GM18858 (cell line): ENCODE measurements at regions not wholly inside any gene's neighbourhood (a gene's known extent, or its start where the extent isn't known, plus 50 kb on each side); places are given as distances from the start of the nearest gene placed in this dataset.

Experiments
- ATAC-seq: cut with Tn5 transposase; IDR thresholded peaks from one replicate; pipeline ENCODE4 v1.9.1; 2021; ENCODE audit not compliant: unreplicated experiment

- ATAC-seq, result no peak
Measured at GRCh38 chr14:71688576-71688975, 243.7 kb upstream of the RGS6 start.

GRCh38 chr14:71690478-71690877 lies 241.8 kb upstream of the RGS6 start:
- no peak for ATAC-seq

- no peak for ATAC-seq
Measured at GRCh38 chr14:71692496-71692895, 239.7 kb upstream of the RGS6 start.

- no peak for ATAC-seq
Measured at GRCh38 chr14:71693381-71693780, 238.8 kb upstream of the RGS6 start.

GRCh38 chr14:71694591-71695530 lies 237.4 kb upstream of the RGS6 start:
- ATAC-seq, result no peak

GRCh38 chr14:71695611-71696350 lies 236.4 kb upstream of the RGS6 start:
- ATAC-seq, result no peak

- ATAC-seq, result no peak
Measured at GRCh38 chr14:71698027-71698426, 234.2 kb upstream of the RGS6 start.

GRCh38 chr14:71698673-71699072 lies 233.6 kb upstream of the RGS6 start:
- no peak for ATAC-seq

GRCh38 chr14:71701990-71702389 lies 230.2 kb upstream of the RGS6 start:
- no peak for ATAC-seq

GRCh38 chr14:71702786-71703185 lies 229.4 kb upstream of the RGS6 start:
- ATAC-seq, result no peak

- ATAC-seq, result no peak
Measured at GRCh38 chr14:71703477-71703876, 228.8 kb upstream of the RGS6 start.

- ATAC-seq, result no peak
Measured at GRCh38 chr14:71704210-71704609, 228.0 kb upstream of the RGS6 start.

- no peak for ATAC-seq
Measured at GRCh38 chr14:71705460-71705859, 226.8 kb upstream of the RGS6 start.

- ATAC-seq, result no peak
Measured at GRCh38 chr14:71709076-71709475, 223.2 kb upstream of the RGS6 start.

GRCh38 chr14:71709987-71710386 lies 222.2 kb upstream of the RGS6 start:
- no peak for ATAC-seq

- no peak for ATAC-seq
Measured at GRCh38 chr14:71711125-71711524, 221.1 kb upstream of the RGS6 start.

GRCh38 chr14:71711619-71712018 lies 220.6 kb upstream of the RGS6 start:
- ATAC-seq, result no peak

GRCh38 chr14:71712478-71712877 lies 219.8 kb upstream of the RGS6 start:
- ATAC-seq, result no peak

- ATAC-seq, result no peak
Measured at GRCh38 chr14:71713016-71713415, 219.2 kb upstream of the RGS6 start.

- ATAC-seq, result no peak
Measured at GRCh38 chr14:71713451-71713850, 218.8 kb upstream of the RGS6 start.

- no peak for ATAC-seq
Measured at GRCh38 chr14:71714225-71714624, 218.0 kb upstream of the RGS6 start.
